ENCODE measurements at regions not wholly inside any gene's neighbourhood (a gene's known extent, or its start where the extent isn't known, plus 50 kb on each side); places are given as distances from the start of the nearest gene placed in this dataset.

DNA sequence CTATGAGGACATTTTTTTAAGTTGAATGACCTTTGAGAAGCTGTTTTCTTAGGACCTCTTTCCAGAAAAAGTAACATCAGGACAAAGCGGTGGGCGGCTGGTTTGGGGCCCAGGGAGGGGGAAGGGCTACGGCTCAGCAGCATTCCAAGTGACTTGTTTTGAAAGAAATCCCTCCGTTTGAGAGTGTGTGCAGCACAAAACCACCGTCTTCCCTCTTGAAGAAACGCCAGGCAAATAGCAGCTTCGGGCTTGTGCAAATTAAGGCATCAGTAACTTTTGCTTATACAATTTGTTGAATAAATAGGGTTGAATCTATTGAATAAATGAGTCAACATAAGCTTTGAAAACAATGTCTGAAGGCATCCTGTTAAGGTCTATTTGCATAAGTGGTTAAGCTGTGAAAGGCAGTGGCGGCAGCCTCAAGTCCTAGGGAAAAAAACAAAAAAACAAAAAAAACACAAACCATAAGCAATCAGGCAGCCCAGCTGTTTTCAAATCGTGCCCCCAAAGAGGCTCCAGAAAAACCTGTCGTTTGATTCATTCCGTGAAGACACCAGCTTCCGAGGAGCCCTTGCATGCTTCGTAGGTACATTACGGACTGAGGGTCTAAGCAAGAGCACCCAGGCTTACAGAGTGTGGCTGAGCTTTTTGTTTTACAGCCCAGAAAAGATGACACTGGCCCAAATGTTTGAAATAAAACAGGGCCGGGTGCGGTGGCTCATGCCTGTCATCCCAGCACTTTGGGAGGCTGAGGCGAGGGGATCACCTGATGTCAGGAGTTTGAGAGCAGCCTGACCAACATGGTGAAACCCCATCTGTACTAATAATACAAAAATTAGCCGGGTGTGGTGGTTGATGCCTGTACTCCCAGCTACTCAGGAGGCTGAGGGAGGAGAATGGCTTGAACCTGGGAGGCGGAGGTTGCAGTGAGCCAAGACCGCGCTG, 103.7 kb downstream of the CRLF2 start (continued):
- TF ChIP-seq, protein P1, sequence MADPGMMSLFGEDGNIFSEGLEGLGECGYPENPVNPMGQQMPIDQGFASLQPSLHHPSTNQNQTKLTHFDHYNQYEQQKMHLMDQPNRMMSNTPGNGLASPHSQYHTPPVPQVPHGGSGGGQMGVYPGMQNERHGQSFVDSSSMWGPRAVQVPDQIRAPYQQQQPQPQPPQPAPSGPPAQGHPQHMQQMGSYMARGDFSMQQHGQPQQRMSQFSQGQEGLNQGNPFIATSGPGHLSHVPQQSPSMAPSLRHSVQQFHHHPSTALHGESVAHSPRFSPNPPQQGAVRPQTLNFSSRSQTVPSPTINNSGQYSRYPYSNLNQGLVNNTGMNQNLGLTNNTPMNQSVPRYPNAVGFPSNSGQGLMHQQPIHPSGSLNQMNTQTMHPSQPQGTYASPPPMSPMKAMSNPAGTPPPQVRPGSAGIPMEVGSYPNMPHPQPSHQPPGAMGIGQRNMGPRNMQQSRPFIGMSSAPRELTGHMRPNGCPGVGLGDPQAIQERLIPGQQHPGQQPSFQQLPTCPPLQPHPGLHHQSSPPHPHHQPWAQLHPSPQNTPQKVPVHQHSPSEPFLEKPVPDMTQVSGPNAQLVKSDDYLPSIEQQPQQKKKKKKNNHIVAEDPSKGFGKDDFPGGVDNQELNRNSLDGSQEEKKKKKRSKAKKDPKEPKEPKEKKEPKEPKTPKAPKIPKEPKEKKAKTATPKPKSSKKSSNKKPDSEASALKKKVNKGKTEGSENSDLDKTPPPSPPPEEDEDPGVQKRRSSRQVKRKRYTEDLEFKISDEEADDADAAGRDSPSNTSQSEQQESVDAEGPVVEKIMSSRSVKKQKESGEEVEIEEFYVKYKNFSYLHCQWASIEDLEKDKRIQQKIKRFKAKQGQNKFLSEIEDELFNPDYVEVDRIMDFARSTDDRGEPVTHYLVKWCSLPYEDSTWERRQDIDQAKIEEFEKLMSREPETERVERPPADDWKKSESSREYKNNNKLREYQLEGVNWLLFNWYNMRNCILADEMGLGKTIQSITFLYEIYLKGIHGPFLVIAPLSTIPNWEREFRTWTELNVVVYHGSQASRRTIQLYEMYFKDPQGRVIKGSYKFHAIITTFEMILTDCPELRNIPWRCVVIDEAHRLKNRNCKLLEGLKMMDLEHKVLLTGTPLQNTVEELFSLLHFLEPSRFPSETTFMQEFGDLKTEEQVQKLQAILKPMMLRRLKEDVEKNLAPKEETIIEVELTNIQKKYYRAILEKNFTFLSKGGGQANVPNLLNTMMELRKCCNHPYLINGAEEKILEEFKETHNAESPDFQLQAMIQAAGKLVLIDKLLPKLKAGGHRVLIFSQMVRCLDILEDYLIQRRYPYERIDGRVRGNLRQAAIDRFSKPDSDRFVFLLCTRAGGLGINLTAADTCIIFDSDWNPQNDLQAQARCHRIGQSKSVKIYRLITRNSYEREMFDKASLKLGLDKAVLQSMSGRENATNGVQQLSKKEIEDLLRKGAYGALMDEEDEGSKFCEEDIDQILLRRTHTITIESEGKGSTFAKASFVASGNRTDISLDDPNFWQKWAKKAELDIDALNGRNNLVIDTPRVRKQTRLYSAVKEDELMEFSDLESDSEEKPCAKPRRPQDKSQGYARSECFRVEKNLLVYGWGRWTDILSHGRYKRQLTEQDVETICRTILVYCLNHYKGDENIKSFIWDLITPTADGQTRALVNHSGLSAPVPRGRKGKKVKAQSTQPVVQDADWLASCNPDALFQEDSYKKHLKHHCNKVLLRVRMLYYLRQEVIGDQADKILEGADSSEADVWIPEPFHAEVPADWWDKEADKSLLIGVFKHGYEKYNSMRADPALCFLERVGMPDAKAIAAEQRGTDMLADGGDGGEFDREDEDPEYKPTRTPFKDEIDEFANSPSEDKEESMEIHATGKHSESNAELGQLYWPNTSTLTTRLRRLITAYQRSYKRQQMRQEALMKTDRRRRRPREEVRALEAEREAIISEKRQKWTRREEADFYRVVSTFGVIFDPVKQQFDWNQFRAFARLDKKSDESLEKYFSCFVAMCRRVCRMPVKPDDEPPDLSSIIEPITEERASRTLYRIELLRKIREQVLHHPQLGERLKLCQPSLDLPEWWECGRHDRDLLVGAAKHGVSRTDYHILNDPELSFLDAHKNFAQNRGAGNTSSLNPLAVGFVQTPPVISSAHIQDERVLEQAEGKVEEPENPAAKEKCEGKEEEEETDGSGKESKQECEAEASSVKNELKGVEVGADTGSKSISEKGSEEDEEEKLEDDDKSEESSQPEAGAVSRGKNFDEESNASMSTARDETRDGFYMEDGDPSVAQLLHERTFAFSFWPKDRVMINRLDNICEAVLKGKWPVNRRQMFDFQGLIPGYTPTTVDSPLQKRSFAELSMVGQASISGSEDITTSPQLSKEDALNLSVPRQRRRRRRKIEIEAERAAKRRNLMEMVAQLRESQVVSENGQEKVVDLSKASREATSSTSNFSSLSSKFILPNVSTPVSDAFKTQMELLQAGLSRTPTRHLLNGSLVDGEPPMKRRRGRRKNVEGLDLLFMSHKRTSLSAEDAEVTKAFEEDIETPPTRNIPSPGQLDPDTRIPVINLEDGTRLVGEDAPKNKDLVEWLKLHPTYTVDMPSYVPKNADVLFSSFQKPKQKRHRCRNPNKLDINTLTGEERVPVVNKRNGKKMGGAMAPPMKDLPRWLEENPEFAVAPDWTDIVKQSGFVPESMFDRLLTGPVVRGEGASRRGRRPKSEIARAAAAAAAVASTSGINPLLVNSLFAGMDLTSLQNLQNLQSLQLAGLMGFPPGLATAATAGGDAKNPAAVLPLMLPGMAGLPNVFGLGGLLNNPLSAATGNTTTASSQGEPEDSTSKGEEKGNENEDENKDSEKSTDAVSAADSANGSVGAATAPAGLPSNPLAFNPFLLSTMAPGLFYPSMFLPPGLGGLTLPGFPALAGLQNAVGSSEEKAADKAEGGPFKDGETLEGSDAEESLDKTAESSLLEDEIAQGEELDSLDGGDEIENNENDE (IDR thresholded peaks at IDR 0.05; ENCODE audit: insufficient replicate concordance, low read length): no peak
- TF ChIP-seq PHF8 (conservative IDR thresholded peaks at IDR 0.05; ENCODE audit: low read depth, low read length) (no peak), SIN3A (conservative IDR thresholded peaks at IDR 0.05 in 1 of 2, IDR thresholded peaks at IDR 0.05 in 1 of 2; ENCODE audit: low read depth in 1 of 2, low read length in 2 of 2) (no peak), SIRT6 (IDR thresholded peaks at IDR 0.05; ENCODE audit: low read length) (no peak), SP1 (IDR thresholded peaks at IDR 0.05; ENCODE audit: low read depth, low read length) (no peak), SRF (IDR thresholded peaks at IDR 0.05; ENCODE audit: low read depth, low read length) (no peak), HDAC2 (IDR thresholded peaks at IDR 0.05; ENCODE audit: borderline replicate concordance in 1 of 2, low read depth in 2 of 2, low read length in 2 of 2) (no peak), ZNF274 (IDR thresholded peaks at IDR 0.05; ENCODE audit: borderline replicate concordance, extremely low read depth, low read length) (no peak), BCL11A (IDR thresholded peaks at IDR 0.05; ENCODE audit: low read depth in 2 of 2, low read length in 2 of 2) (no peak)

All from H1 (cell line).